Left lung (tissue), 4 donors: ENCODE measurements at regions not wholly inside any gene's neighbourhood (a gene's known extent, or its start where the extent isn't known, plus 50 kb on each side); places are given as distances from the start of the nearest gene placed in this dataset.

ENCODE experiments used
- ATAC-seq: fragments of 200-7000 bp; cut with Tn5 transposase; one replicate; pipeline ENCODE4 v1.9.1; 2020; ENCODE audit warnings: moderate library complexity
- DNase-seq, 4 donors: peaks; one replicate each; pipeline ENCODE4 v3.0.0-alpha.2; 2013 to 2020
- H3K27ac ChIP-seq, 2 donors: fragments of 200-600 bp; sonication (generic) in 1 of 2; one replicate each; pipeline versions ENCODE4 v1.5.0 to v1.8.0; 2020 to 2021
- H3K27me3 ChIP-seq, 2 donors: fragments of 200-600 bp; sonication (generic) in 1 of 2; one replicate each; pipeline versions ENCODE4 v1.5.0 to v1.8.0; 2020 to 2021
- H3K36me3 ChIP-seq, 2 donors: fragments of 200-600 bp; sonication (generic) in 1 of 2; one replicate each; pipeline versions ENCODE4 v1.5.0 to v1.8.0; 2020 to 2021
- H3K4me1 ChIP-seq, 2 donors: fragments of 200-600 bp; one replicate each; pipeline ENCODE4 v1.8.0; 2021
- H3K4me3 ChIP-seq, 2 donors: fragments of 200-600 bp; sonication (generic) in 1 of 2; one replicate each; pipeline versions ENCODE4 v1.5.0 to v1.8.0; 2020 to 2021; ENCODE audit warnings: mild to moderate bottlenecking in 1 of 2
- H3K9me3 ChIP-seq, 2 donors: fragments of 200-600 bp; sonication (generic) in 1 of 2; one replicate each; pipeline versions ENCODE4 v1.5.0 to v1.8.0; 2020 to 2021
- intact Hi-C, 2 donors: fragments of 100-400 bp; cut with DNase I; formaldehyde crosslinking; loops; one replicate each; pipeline versions ENCODE4 v1.11.2 to v1.14.2; 2022
- TF ChIP-seq, protein P1 (sequence below), 2 donors: fragments of 200-600 bp; sonication (generic) in 1 of 2; IDR thresholded peaks; one replicate each; pipeline versions ENCODE4 v1.5.0 to v1.8.0; 2021; ENCODE audit warnings: antibody characterized with exemption in 2 of 2
- donor health status: DM: no; HTN: yes; CAD: no.
- donor health status: DM: no; HTN: no; CAD: no.

DNA sequence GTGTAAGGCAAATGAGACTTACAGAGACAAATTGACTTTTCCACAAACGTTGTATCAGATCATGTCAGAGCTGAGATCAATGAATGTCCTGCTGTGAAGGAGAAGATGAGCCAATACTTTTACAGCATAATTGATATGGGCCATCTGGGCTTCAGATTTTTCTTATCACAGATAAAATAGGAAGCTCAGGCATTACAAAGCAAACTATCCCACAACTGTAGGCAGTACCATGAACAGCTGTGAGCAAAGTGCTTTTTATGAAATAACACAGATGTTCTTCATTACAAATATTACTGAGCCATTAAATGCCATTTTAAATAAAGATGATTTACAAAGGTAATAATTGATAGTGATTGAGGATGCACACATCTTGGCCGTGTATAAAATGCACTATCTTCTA is 852.3 kb downstream of the OTOL1 start:
- Histone ChIP-seq H3K27me3 (no peaks in the 10 kb centered on the region), H3K4me1 (no peaks in the 10 kb centered on the region), H3K9me3 (no peaks in the 10 kb centered on the region), H3K27ac (no peak overlapping the region), H3K36me3 (no peaks in the 10 kb centered on the region), H3K4me3 (no peak overlapping the region)
- DNase-seq (no peak), ATAC-seq (no peak)
- TF ChIP-seq, protein P1, sequence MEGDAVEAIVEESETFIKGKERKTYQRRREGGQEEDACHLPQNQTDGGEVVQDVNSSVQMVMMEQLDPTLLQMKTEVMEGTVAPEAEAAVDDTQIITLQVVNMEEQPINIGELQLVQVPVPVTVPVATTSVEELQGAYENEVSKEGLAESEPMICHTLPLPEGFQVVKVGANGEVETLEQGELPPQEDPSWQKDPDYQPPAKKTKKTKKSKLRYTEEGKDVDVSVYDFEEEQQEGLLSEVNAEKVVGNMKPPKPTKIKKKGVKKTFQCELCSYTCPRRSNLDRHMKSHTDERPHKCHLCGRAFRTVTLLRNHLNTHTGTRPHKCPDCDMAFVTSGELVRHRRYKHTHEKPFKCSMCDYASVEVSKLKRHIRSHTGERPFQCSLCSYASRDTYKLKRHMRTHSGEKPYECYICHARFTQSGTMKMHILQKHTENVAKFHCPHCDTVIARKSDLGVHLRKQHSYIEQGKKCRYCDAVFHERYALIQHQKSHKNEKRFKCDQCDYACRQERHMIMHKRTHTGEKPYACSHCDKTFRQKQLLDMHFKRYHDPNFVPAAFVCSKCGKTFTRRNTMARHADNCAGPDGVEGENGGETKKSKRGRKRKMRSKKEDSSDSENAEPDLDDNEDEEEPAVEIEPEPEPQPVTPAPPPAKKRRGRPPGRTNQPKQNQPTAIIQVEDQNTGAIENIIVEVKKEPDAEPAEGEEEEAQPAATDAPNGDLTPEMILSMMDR (IDR thresholded peaks at IDR 0.05), result no peak
- intact Hi-C loops, result no loop called here

DNA sequence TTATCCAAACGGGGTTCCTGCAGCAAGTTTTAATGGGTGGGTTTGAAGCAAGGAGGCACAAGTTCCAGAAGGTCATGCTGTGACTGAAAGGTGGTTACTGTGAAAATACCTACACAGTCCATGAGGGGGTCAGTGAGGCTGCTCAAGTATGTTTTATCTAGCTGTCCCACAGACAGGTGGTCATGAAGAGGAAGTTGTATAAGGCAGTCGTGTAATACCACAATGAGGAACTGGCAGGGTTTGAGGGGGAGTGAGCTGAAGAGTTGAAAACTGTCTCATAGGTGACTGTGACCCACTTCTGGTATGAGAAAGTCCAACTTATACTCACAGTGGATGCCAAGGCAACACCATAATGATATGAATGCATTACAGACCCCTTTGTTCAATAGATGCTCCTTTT is 856.8 kb downstream of the OTOL1 start:
- intact Hi-C loops, result no loop called here
- ATAC-seq (no peak), DNase-seq (no peak)
- H3K4me1 ChIP-seq, result no peaks in the 10 kb centered on the region
- no peaks in the 10 kb centered on the region for H3K9me3 ChIP-seq
- no peak overlapping the region for H3K27ac ChIP-seq
- no peaks in the 10 kb centered on the region for H3K27me3 ChIP-seq
- TF ChIP-seq, protein P1 (IDR thresholded peaks at IDR 0.05), result no peak
- H3K36me3 ChIP-seq, result no peaks in the 10 kb centered on the region
- no peak overlapping the region for H3K4me3 ChIP-seq

DNA sequence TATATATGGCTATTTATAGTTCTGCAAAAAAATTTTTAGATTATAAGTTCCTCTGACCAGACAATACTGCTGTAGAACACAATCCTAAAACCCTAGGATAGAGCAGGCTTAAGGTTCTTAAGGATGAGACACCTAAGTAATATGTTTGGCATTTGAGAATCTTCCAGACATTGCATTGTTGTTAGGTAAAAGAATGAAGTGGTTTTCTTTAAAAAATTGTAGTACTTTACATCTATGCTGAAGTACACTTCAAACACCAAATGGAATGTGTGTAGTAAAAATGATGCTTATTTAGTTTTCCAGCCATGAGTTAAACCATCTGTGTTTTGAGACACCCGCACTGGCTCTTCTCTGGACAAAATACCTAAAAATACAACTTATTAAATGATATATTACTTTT is 857.7 kb downstream of the OTOL1 start:
- no peaks in the 10 kb centered on the region for H3K4me1 ChIP-seq
- intact Hi-C loops, result no loop called here
- no peaks in the 10 kb centered on the region for H3K9me3 ChIP-seq
- no peaks in the 10 kb centered on the region for H3K27me3 ChIP-seq
- TF ChIP-seq, protein P1 (IDR thresholded peaks at IDR 0.05), result no peak
- H3K4me3 ChIP-seq, result no peak overlapping the region
- DNase-seq, result no peak
- no peak for ATAC-seq
- no peak overlapping the region for H3K27ac ChIP-seq
- H3K36me3 ChIP-seq, result no peaks in the 10 kb centered on the region

DNA sequence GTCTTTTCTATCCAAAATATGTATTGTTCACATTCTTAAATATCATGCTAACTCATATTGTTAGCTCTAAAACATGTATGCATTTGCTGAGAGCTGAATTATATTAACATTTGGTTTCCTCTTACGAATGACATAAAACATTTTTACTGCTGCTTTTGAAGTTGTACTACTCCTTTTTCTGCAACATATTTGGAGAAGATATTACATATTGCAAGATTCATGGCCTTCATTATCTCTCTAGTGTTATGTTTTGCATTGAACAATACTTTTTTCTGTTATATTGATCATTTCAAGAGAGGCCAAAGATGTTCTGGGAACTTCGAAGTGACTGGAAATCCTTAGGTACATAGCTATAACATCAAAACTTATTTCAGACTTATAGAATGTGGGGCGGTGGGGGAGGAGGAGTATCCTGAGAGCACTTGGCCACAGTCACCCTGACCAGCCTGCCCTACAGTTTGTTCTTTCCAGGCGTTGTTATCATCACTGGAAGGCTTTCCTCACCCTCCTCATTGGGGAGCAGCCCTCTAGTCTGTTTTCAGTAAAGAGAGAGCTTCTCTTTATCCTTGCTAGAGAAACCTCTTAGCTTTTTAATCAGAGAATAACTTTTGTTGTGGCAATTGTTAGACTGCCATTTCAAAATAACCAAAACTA is 868.6 kb downstream of the OTOL1 start:
- Histone ChIP-seq H3K27me3 (no peaks in the 10 kb centered on the region), H3K27ac (no peak overlapping the region), H3K4me1 (no peaks in the 10 kb centered on the region), H3K4me3 (no peak overlapping the region), H3K36me3 (no peaks in the 10 kb centered on the region), H3K9me3 (no peaks in the 10 kb centered on the region)
- TF ChIP-seq, protein P1 (IDR thresholded peaks at IDR 0.05), result no peak
- DNase-seq (no peak), ATAC-seq (no peak)
- intact Hi-C loops, result no loop called here

DNA sequence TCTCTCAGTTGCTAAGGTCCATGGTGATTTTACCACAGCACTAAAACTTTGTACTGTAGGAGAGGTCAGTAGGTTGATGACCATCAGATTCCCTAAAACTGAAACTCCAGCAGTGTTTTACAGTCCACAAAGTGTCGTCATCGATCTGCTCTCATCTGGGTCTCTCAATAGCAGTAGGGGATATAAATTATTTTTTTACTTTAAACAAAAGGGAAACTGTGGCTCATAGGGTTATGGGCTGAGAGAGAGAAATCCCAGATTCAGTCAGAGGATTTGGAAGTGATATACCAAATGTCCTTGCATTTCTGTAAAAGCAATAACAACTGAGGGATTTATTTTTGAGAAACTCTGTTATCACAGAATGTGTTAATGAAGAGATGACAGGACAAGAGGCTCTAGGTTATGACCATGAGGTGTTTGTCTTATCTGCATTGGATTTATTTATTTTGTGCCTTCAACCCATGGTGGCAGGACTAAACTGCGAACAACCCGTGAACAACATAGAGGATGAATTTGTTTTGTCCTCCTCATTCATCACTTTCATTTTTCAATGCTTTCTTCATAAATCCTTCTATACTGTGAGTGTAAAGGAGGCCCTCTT is 869.7 kb downstream of the OTOL1 start:
- ATAC-seq (no peak), DNase-seq (peak in 2 of 4 donors; percentile 5 to 13)

More for the DNA sequence above, 869.7 kb downstream of the OTOL1 start:
- TF ChIP-seq, protein P1 (IDR thresholded peaks at IDR 0.05), result no peak
- H3K27ac ChIP-seq, result no peak overlapping the region
- H3K9me3 ChIP-seq, result no peaks in the 10 kb centered on the region
- H3K4me3 ChIP-seq, result no peak overlapping the region
- H3K36me3 ChIP-seq, result no peaks in the 10 kb centered on the region
- H3K4me1 ChIP-seq, result no peaks in the 10 kb centered on the region
- intact Hi-C loops, result no loop called here
- no peaks in the 10 kb centered on the region for H3K27me3 ChIP-seq
